ENCODE measurements at regions not wholly inside any gene's neighbourhood (a gene's known extent, or its start where the extent isn't known, plus 50 kb on each side); places are given as distances from the start of the nearest gene placed in this dataset.
A peak's percentile ranks its signal among the peaks of the same experiment; 100 is the strongest.
"Not testable (repeated sequence)": the region's sequence is repeated elsewhere in the genome, so short reads cannot be mapped to it uniquely, and the experiment has no call there.

DNA sequence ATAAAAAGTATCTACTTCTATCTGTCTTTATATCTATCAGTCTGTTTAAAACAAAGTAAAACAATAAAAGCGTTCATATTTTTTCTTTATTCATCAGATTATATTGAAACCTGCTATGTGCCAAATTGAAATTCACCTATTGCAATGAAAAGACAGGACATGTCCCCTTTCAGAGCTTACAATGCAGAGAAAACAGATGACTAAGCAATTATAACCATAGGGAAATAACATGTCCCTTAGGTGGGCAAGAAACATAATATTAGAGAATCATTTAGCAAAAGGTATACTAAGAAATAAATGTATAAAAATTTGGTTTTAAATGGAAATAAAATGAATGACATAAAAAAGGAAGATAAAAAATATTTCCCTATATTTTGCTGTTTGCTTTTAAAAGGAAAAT lies 1421.3 kb downstream of the FSCB start:
- Histone ChIP-seq H3K9ac (ENCODE audit: insufficient read depth, low read depth, low read length) (no peak overlapping the region), H3K4me2 (ENCODE audit: low read depth, low read length) (no peak overlapping the region), H3K27me3 (ENCODE audit: control insufficient read depth in 1 of 2, insufficient read depth in 2 of 2, low read length in 2 of 2) (no peaks in the 10 kb centered on the region), H3K79me2 (ENCODE audit: insufficient read depth, low read length) (no peaks in the 10 kb centered on the region), H3K9me3 (ENCODE audit: low read length) (peaks cover 87% of the 10 kb centered on the region), H3K36me3 (replicated peaks in 1 of 2; ENCODE audit: control insufficient read depth in 1 of 2, insufficient read depth in 2 of 2, low read length in 2 of 2) (no peaks in the 10 kb centered on the region), H3K27ac (ENCODE audit: extremely low read length, insufficient read depth, low read length) (no peak overlapping the region), H3K4me3 (replicated peaks in 1 of 3; ENCODE audit: insufficient read depth in 1 of 3, low read depth in 2 of 3, low read length in 3 of 3) (no peak overlapping the region), H2AFZ (ENCODE audit: low read length) (no peak overlapping the region), H4K20me1 (ENCODE audit: insufficient read depth, low read length) (no peaks in the 10 kb centered on the region), H3K4me1 (ENCODE audit: insufficient read depth, low read length) (no peaks in the 10 kb centered on the region)
- in situ Hi-C loops (cut with HindIII; ENCODE audit: extremely low pct_ligation_motif_present, low pct_unique_long_range_greater_than_20kb) (no loop called here), intact Hi-C loops (cut with micrococcal nuclease; ENCODE audit: unreplicated experiment) (no loop called here)
- FAIRE-seq (no peak), ATAC-seq (no peak), DNase-seq (ENCODE audit: low spot score) (no peak)
- ChIA-PET CTCF (ENCODE audit: low intra/inter-chr PET ratio, low total read pairs) (no interaction called here), POLR2A (no interaction called here)
- no TSS peak for BruUV-seq (replicated peaks)
- TF ChIP-seq ZNF501 (CRISPR knock-in tag; IDR thresholded peaks at IDR 0.05) (no peak), NFE2L2 (IDR thresholded peaks at IDR 0.05; ENCODE audit: low read length) (peak; percentile 83), MAFK (conservative IDR thresholded peaks at IDR 0.05 in 1 of 2, IDR thresholded peaks at IDR 0.05 in 1 of 2; ENCODE audit: low read length in 2 of 2) (peak; percentile 99), ZNF343 (CRISPR knock-in tag; IDR thresholded peaks at IDR 0.05) (no peak), MAFF (IDR thresholded peaks at IDR 0.05; ENCODE audit: low read depth, low read length) (peak; percentile 97)
- 2% methylated on average over 1 of the region's 1 CpG for WGBS (ENCODE audit: low lambda C conversion rate)

DNA sequence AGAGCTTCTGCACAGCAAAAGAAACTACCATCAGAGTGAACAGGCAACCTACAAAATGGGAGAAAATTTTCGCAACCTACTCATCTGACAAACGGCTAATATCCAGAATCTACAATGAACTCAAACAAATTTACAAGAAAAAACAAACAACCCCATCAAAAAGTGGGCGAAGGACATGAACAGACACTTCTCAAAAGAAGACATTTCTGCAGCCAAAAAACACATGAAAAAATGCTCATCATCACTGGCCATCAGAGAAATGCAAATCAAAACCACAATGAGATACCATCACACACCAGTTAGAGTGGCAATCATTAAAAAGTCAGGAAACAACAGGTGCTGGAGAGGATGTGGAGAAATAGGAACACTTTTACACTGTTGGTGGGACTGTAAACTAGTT lies 1439.7 kb downstream of the FSCB start:
- POLR2A ChIA-PET; H3K4me2 ChIP-seq (ENCODE audit: low read depth, low read length); H3K79me2 ChIP-seq (ENCODE audit: insufficient read depth, low read length); H3K27ac ChIP-seq (ENCODE audit: extremely low read length, insufficient read depth, low read length); H3K27me3 ChIP-seq (ENCODE audit: control insufficient read depth in 1 of 2, insufficient read depth in 2 of 2, low read length in 2 of 2); H3K9ac ChIP-seq (ENCODE audit: insufficient read depth, low read depth, low read length); H4K20me1 ChIP-seq (ENCODE audit: insufficient read depth, low read length); H3K4me3 ChIP-seq (replicated peaks in 1 of 3; ENCODE audit: insufficient read depth in 1 of 3, low read depth in 2 of 3, low read length in 3 of 3); intact Hi-C loops (cut with micrococcal nuclease; ENCODE audit: unreplicated experiment); H3K4me1 ChIP-seq (ENCODE audit: insufficient read depth, low read length); H2AFZ ChIP-seq (ENCODE audit: low read length); CTCF ChIA-PET (ENCODE audit: low intra/inter-chr PET ratio, low total read pairs); ATAC-seq; FAIRE-seq; H3K36me3 ChIP-seq (replicated peaks in 1 of 2; ENCODE audit: control insufficient read depth in 1 of 2, insufficient read depth in 2 of 2, low read length in 2 of 2); DNase-seq (ENCODE audit: low spot score); BruUV-seq (replicated peaks); in situ Hi-C loops (cut with HindIII; ENCODE audit: extremely low pct_ligation_motif_present, low pct_unique_long_range_greater_than_20kb): not testable (repeated sequence)
- TF ChIP-seq IKZF1 (IDR thresholded peaks at IDR 0.05) (0 out of 2 replicates have a peak, but pooled peaks have one; percentile 54), ZNF282 (IDR thresholded peaks at IDR 0.05; ENCODE audit: partially characterized antibody) (peak; percentile 58), PLRG1 (conservative IDR thresholded peaks at IDR 0.05) (0 out of 2 replicates have a peak, but pooled peaks have one; percentile 20)
- WGBS (ENCODE audit: low lambda C conversion rate), result 8% methylated on average over 3 of the region's 3 CpGs
- peaks cover 46% of the 10 kb centered on the region for H3K9me3 ChIP-seq (ENCODE audit: low read length)
